Panc1 (cell line): ENCODE measurements at regions not wholly inside any gene's neighbourhood (a gene's known extent, or its start where the extent isn't known, plus 50 kb on each side); places are given as distances from the start of the nearest gene placed in this dataset.

Source experiments
- ATAC-seq: fragments of 200-7000 bp; cut with Tn5 transposase; 2 replicates; pipeline ENCODE4 v1.9.1; 2020; ENCODE audit warnings: mild to moderate bottlenecking, moderate library complexity
- BruUV-seq: library from RNA; stranded (reverse); fragments of 400-500 nt; replicated peaks from 2 replicates; lab custom pipeline; 2021; lab: Mats Ljungman, UMichigan
- CTCF ChIA-PET: fragments of 300-600 bp; sonication (Branson Sonifier 250); formaldehyde crosslinking; loops from one replicate; lab custom pipeline; 2022; ENCODE audit warnings: antibody characterized with exemption; lab: Charles Lee
- POLR2A ChIA-PET: fragments of 300-600 bp; sonication (Branson Sonifier 250); formaldehyde crosslinking; loops from one replicate; lab custom pipeline; 2022; ENCODE audit warnings: antibody characterized with exemption; lab: Charles Lee
- DNase-seq: peaks from one replicate; pipeline ENCODE4 v3.0.0-alpha.2; 2010; ENCODE audit warnings: low read depth, low spot score
- H3K27ac ChIP-seq: 2 replicates; pipeline ENCODE4 v1.5.1; 2011; ENCODE audit warnings: mild to moderate bottlenecking, low read length, inconsistent platforms
- H3K27me3 ChIP-seq: fragments of 200-500 bp; sonication (Bioruptor generic); 2 replicates; pipeline ENCODE4 v1.6.0; 2014; ENCODE audit warnings: low read length, inconsistent platforms; ENCODE audit not compliant: control insufficient read depth, insufficient read depth
- H3K36me3 ChIP-seq: fragments of 200-500 bp; sonication (Bioruptor generic); 2 replicates; pipeline ENCODE4 v1.5.1; 2014; ENCODE audit warnings: inconsistent platforms, mild to moderate bottlenecking, low read length, moderate library complexity; ENCODE audit not compliant: control insufficient read depth, insufficient read depth
- H3K4me1 ChIP-seq: 2 replicates; pipeline ENCODE4 v1.5.1; 2011; ENCODE audit warnings: inconsistent platforms, mild to moderate bottlenecking, low read length, moderate library complexity; ENCODE audit not compliant: control insufficient read depth, insufficient read depth
- H3K4me3 ChIP-seq, 2 experiments: 2 replicates each; pipeline ENCODE4 v1.5.1; 2011 to 2012; ENCODE audit warnings: low read depth in 2 of 2, low read length in 2 of 2, mild to moderate bottlenecking in 2 of 2, inconsistent platforms in 1 of 2, moderate library complexity in 1 of 2
- H3K9me3 ChIP-seq: fragments of 200-500 bp; sonication (Bioruptor generic); 2 replicates; pipeline ENCODE4 v1.5.1; 2014; ENCODE audit warnings: low read depth, mild to moderate bottlenecking, inconsistent platforms, low read length, moderate library complexity; ENCODE audit not compliant: control insufficient read depth, insufficient read depth
- POLR2AphosphoS5 ChIP-seq: IDR thresholded peaks from 2 replicates; pipeline ENCODE4 v1.6.1; 2012; ENCODE audit warnings: mild to moderate bottlenecking, low read depth, low read length, moderate library complexity
- REST ChIP-seq, 2 experiments: IDR thresholded peaks; 2 replicates each; pipeline ENCODE4 v1.6.1; 2011 to 2012; ENCODE audit warnings: low read depth in 2 of 2, control low read depth in 1 of 2, low read length in 1 of 2, mild to moderate bottlenecking in 1 of 2, moderate library complexity in 1 of 2; ENCODE audit not compliant: insufficient read depth in 1 of 2
- SIN3A ChIP-seq: IDR thresholded peaks from 2 replicates; pipeline ENCODE4 v1.6.1; 2012; ENCODE audit warnings: low read depth, mild to moderate bottlenecking, low read length, moderate library complexity, borderline replicate concordance; ENCODE audit not compliant: insufficient read depth
- TCF7L2 ChIP-seq: IDR thresholded peaks from 2 replicates; pipeline ENCODE4 v1.6.1; 2011; ENCODE audit warnings: mild to moderate bottlenecking, low read depth, low read length, inconsistent platforms
- in situ Hi-C: cut with HindIII; loops from 2 replicates; pipeline ENCODE4 v1.10.0; 2016; ENCODE audit warnings: low sequenced_read_pairs, low pct_unique_long_range_greater_than_20kb
- intact Hi-C: fragments of 100-400 bp; cut with micrococcal nuclease; formaldehyde crosslinking; loops from one replicate; pipeline ENCODE4 v1.10.0; 2022; ENCODE audit not compliant: unreplicated experiment
- TF ChIP-seq, protein P1 (sequence below): fragments of 450-650 bp; IDR thresholded peaks from 2 replicates; pipeline ENCODE4 v1.5.1; 2017; ENCODE audit warnings: mild to moderate bottlenecking

GRCh38 chr13:34064456-34065205 is 246.7 kb downstream of the RFC3 start:
- in situ Hi-C loops = no loop called here
- Histone ChIP-seq H3K27me3 (no peaks in the 10 kb centered on the region), H3K9me3 (no peaks in the 10 kb centered on the region), H3K36me3 (no peaks in the 10 kb centered on the region), H3K4me3 (no peak overlapping the region), H3K4me1 (no peaks in the 10 kb centered on the region), H3K27ac (no peak overlapping the region)
- intact Hi-C loops = no loop called here
- no TSS peak for BruUV-seq
- TF ChIP-seq, protein P1, sequence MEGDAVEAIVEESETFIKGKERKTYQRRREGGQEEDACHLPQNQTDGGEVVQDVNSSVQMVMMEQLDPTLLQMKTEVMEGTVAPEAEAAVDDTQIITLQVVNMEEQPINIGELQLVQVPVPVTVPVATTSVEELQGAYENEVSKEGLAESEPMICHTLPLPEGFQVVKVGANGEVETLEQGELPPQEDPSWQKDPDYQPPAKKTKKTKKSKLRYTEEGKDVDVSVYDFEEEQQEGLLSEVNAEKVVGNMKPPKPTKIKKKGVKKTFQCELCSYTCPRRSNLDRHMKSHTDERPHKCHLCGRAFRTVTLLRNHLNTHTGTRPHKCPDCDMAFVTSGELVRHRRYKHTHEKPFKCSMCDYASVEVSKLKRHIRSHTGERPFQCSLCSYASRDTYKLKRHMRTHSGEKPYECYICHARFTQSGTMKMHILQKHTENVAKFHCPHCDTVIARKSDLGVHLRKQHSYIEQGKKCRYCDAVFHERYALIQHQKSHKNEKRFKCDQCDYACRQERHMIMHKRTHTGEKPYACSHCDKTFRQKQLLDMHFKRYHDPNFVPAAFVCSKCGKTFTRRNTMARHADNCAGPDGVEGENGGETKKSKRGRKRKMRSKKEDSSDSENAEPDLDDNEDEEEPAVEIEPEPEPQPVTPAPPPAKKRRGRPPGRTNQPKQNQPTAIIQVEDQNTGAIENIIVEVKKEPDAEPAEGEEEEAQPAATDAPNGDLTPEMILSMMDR = no peak
- TF ChIP-seq REST (IDR thresholded peaks at IDR 0.05; ENCODE audit: insufficient read depth in 1 of 2, low read depth in 2 of 2, low read length in 1 of 2) = no peak
- TF ChIP-seq SIN3A = no peak
- no peak for TF ChIP-seq TCF7L2
- TF ChIP-seq POLR2AphosphoS5 = no peak
- ChIA-PET CTCF (no interaction called here), POLR2A (no interaction called here)
- no peak for ATAC-seq
- no peak for DNase-seq

- intact Hi-C loops (no loop called here), in situ Hi-C loops (no loop called here)
- Histone ChIP-seq H3K4me1 (no peaks in the 10 kb centered on the region), H3K27ac (no peak overlapping the region), H3K36me3 (no peaks in the 10 kb centered on the region), H3K9me3 (no peaks in the 10 kb centered on the region), H3K4me3 (no peak overlapping the region), H3K27me3 (no peaks in the 10 kb centered on the region)
- CTCF ChIA-PET = no interaction called here
- POLR2A ChIA-PET = no interaction called here
- ATAC-seq (no peak), DNase-seq (no peak)
- TF ChIP-seq REST (IDR thresholded peaks at IDR 0.05; ENCODE audit: insufficient read depth in 1 of 2, low read depth in 2 of 2, low read length in 1 of 2) (no peak), SIN3A (no peak), POLR2AphosphoS5 (no peak), TCF7L2 (no peak)
- TF ChIP-seq, protein P1 = no peak
- BruUV-seq = no TSS peak
Observed at GRCh38 chr13:34065928-34066327, 248.0 kb downstream of the RFC3 start.
